ENCODE measurements at regions not wholly inside any gene's neighbourhood (a gene's known extent, or its start where the extent isn't known, plus 50 kb on each side); places are given as distances from the start of the nearest gene placed in this dataset.

DNA sequence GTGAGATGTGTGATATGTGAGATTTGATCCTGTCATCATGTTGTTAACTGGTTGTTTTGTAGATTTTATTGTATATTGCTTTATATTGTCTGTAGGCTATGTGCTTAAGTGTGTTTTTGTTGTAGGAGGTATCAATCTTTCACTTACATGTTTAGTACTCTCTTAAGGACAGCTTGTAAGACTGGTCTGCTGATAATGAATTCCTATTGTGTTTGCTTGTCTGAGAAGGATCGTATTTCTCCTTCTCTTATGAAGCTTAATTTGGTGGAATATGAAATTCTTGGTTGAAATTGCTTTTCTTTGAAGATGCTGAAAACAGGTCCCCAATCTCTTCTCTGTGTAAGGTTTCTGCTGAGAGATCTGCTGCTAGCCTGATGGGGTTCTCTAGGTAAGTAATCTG, 94.5 kb upstream of the ARHGAP5 start:
- H3K4me1 ChIP-seq = no peaks in the 10 kb centered on the region
- no peaks in the 10 kb centered on the region for H3K36me3 ChIP-seq
- no peaks in the 10 kb centered on the region for H3K9me3 ChIP-seq
- DNase-seq = no peak
- H3K27me3 ChIP-seq = no peaks in the 10 kb centered on the region
- H3K27ac ChIP-seq = no peak overlapping the region
- TF ChIP-seq, protein P1, sequence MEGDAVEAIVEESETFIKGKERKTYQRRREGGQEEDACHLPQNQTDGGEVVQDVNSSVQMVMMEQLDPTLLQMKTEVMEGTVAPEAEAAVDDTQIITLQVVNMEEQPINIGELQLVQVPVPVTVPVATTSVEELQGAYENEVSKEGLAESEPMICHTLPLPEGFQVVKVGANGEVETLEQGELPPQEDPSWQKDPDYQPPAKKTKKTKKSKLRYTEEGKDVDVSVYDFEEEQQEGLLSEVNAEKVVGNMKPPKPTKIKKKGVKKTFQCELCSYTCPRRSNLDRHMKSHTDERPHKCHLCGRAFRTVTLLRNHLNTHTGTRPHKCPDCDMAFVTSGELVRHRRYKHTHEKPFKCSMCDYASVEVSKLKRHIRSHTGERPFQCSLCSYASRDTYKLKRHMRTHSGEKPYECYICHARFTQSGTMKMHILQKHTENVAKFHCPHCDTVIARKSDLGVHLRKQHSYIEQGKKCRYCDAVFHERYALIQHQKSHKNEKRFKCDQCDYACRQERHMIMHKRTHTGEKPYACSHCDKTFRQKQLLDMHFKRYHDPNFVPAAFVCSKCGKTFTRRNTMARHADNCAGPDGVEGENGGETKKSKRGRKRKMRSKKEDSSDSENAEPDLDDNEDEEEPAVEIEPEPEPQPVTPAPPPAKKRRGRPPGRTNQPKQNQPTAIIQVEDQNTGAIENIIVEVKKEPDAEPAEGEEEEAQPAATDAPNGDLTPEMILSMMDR (IDR thresholded peaks at IDR 0.05) = no peak
- TF ChIP-seq POLR2A (IDR thresholded peaks at IDR 0.05) = no peak
- no peak overlapping the region for H3K4me3 ChIP-seq

DNA sequence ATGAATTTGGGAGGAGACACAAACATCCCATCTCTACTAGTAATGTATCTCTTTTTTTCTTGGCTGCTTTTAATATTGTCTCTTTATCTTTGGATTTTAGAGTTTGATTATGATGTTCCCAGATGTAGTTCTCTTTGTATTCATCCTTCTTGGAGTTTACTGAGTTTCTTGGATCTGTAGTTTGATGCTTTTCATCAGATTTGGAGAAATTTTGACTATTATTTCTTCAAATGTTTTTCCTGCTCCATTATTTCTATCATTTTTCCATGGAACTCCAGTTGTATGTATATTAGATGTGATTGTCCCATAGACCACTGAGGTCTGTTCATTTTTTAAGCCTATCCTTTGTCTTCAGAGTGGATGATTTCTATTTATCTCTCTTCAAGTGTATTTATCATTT, 90.7 kb upstream of the ARHGAP5 start:
- Histone ChIP-seq H3K27me3 (no peaks in the 10 kb centered on the region), H3K27ac (no peak overlapping the region), H3K4me1 (peaks cover 0 to 1% (median 0%) of the 10 kb centered on the region in 4 donors), H3K36me3 (no peaks in the 10 kb centered on the region), H3K9me3 (no peaks in the 10 kb centered on the region), H3K4me3 (no peak overlapping the region)
- TF ChIP-seq, protein P1 (IDR thresholded peaks at IDR 0.05) = no peak
- no peak for TF ChIP-seq POLR2A (IDR thresholded peaks at IDR 0.05)
- DNase-seq = no peak

DNA sequence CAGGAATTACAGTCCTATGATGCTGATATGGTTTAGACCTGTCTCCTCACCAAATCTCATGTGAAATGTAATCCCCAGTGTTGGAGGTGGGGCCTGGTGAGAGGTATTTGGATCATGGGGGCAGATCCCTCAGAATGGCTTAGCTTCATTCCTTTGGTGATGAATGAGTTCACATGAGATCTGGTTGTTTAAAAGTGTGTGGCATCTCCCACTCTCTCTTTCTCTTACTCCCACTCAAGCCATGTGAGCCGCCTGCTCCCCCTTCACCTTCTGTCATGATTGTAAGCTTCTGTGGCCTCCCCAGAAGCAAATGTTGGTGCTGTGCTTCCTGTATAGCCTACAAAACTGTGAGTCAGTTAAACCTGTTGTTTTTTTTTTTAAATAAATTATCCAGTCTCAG, 89.4 kb upstream of the ARHGAP5 start:
- H3K27me3 ChIP-seq = no peaks in the 10 kb centered on the region
- H3K4me3 ChIP-seq = no peak overlapping the region
- H3K27ac ChIP-seq = no peak overlapping the region
- H3K9me3 ChIP-seq = no peaks in the 10 kb centered on the region
- TF ChIP-seq POLR2A (IDR thresholded peaks at IDR 0.05) = no peak
- TF ChIP-seq, protein P1 (IDR thresholded peaks at IDR 0.05) = no peak
- H3K4me1 ChIP-seq = peaks cover 0 to 8% (median 0%) of the 10 kb centered on the region in 4 donors
- DNase-seq = no peak
- H3K36me3 ChIP-seq = no peaks in the 10 kb centered on the region

DNA sequence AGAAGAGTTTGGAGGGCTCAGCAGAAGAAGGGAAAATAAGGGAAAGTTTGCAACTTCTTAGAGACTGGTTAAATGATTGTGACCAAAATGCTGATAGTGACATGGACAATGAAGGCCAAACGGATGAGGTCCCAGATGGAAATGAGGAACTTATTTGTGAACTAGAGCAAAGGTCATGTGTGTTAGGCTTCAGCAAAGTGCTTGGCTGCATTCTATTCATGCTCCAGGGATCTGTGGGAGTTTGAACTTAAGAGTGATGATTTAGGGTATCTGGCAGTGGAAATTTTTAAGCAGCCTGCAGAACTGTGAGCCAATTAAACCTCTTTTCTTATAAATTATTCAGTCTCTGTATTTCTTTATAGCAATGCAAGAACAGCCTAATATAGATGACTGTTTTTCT, 88.9 kb upstream of the ARHGAP5 start:
- no peak for DNase-seq
- Histone ChIP-seq H3K36me3 (no peaks in the 10 kb centered on the region), H3K4me3 (no peak overlapping the region), H3K27me3 (no peaks in the 10 kb centered on the region), H3K27ac (no peak overlapping the region), H3K9me3 (no peaks in the 10 kb centered on the region), H3K4me1 (peaks cover 0 to 8% (median 0%) of the 10 kb centered on the region in 4 donors)
- TF ChIP-seq, protein P1 (IDR thresholded peaks at IDR 0.05) = no peak
- no peak for TF ChIP-seq POLR2A (IDR thresholded peaks at IDR 0.05)

DNA sequence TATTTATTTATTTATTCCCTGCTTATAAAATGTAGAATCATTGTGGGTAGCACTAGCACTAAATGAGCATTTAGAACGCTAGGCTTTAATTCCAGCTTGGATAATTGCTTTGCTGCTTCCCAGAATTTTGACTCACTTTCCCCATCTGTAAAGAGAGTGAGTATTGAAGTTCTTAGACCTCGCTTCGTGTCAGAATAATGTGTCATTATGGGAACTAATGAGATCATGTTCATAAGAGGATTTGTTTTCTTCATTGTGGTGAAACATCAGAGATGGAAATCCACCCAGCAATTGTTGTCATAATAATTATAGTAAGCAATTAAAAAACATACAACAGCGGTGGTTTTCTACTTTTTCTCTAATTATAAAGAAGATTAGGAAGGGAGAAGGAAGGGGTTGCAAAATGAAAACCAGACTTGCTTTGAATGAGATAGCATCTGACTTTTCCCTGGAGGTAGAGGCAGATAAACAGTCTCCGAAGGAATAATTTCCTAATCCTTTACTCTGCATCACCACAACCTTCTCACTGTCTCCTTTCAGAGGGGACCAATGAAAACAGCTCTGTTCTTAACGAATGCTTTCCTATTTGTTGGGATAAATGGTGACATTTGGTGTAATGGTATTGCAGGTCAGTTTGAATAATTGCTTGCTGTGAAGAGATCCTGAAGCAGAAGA, 86.8 kb upstream of the ARHGAP5 start:
- H3K27ac ChIP-seq = no peak overlapping the region
- DNase-seq = no peak

More for the DNA sequence above, 86.8 kb upstream of the ARHGAP5 start:
- no peaks in the 10 kb centered on the region for H3K9me3 ChIP-seq
- TF ChIP-seq, protein P1 (IDR thresholded peaks at IDR 0.05) = no peak
- no peak for TF ChIP-seq POLR2A (IDR thresholded peaks at IDR 0.05)
- peaks cover 0 to 13% (median 0%) of the 10 kb centered on the region in 4 donors for H3K4me1 ChIP-seq
- H3K4me3 ChIP-seq = no peak overlapping the region
- H3K36me3 ChIP-seq = no peaks in the 10 kb centered on the region
- no peaks in the 10 kb centered on the region for H3K27me3 ChIP-seq
